Body of pancreas (tissue), 4 donors: ENCODE measurements at regions not wholly inside any gene's neighbourhood (a gene's known extent, or its start where the extent isn't known, plus 50 kb on each side); places are given as distances from the start of the nearest gene placed in this dataset.
A peak's percentile ranks its signal among the peaks of the same experiment; 100 is the strongest.
"Not testable (repeated sequence)": the region's sequence is repeated elsewhere in the genome, so short reads cannot be mapped to it uniquely, and the experiment has no call there.

Source experiments
- ATAC-seq: fragments of 150-250 bp; one replicate; pipeline ENCODE4 v1.9.1; 2016
- DNase-seq, 4 donors: peaks; one replicate each; pipeline ENCODE4 v3.0.0-alpha.2; 2019
- H3K27ac ChIP-seq, 4 donors: fragments of 200-600 bp; sonication (generic); 1 replicate in 3 of 4; 2 replicates in 1 of 4; pipeline versions ENCODE4 v1.5.1 to v1.6.1; 2016 to 2019; ENCODE audit warnings: mild to moderate bottlenecking in 1 of 4, mixed read lengths in 1 of 4, moderate library complexity in 1 of 4
- H3K27me3 ChIP-seq, 2 donors: fragments of 200-600 bp; sonication (generic); one replicate each; pipeline ENCODE4 v1.6.0; 2016; ENCODE audit warnings: mild to moderate bottlenecking in 1 of 2
- H3K36me3 ChIP-seq, 2 donors: fragments of 200-600 bp; sonication (generic); replicated peaks in 1 of 2; 2 replicates each; pipeline ENCODE4 v1.5.1; 2016; ENCODE audit warnings: low read depth in 2 of 2; ENCODE audit not compliant: insufficient read depth in 1 of 2
- H3K4me1 ChIP-seq: fragments of 200-600 bp; sonication (generic); one replicate; pipeline ENCODE4 v1.6.0; 2016
- H3K4me3 ChIP-seq, 2 donors: fragments of 200-600 bp; sonication (generic); 1 replicate in 1 of 2; 2 replicates in 1 of 2; pipeline ENCODE4 v1.5.1; 2016 to 2019
- H3K9me3 ChIP-seq, 3 donors: fragments of 200-600 bp; sonication (generic); 1 replicate in 2 of 3; 2 replicates in 1 of 3; pipeline ENCODE4 v1.5.1; 2016
- WGBS, 2 donors: methylation state at CpG; one replicate each; pipeline ENCODE4 v1.1.5; 2017; 5-methylcytosine and 5-hydroxymethylcytosine counted together
- intact Hi-C: fragments of 100-400 bp; cut with DNase I; formaldehyde crosslinking; loops from one replicate; pipeline ENCODE4 v1.15.1; 2023

GRCh38 chr22:11131178-11131577 is 4396.8 kb upstream of the OR11H1 start:
- DNase-seq = peak in 1 of 4 donors; percentile 6
- WGBS, 2 donors = 40% methylated on average over 1 to 4 of the region's 7 CpGs
- H3K36me3 ChIP-seq, H3K4me3 ChIP-seq, H3K27me3 ChIP-seq, H3K4me1 ChIP-seq, H3K27ac ChIP-seq, ATAC-seq, intact Hi-C loops, H3K9me3 ChIP-seq: not testable (repeated sequence)
